22Rv1 (cell line): ENCODE measurements at regions not wholly inside any gene's neighbourhood (a gene's known extent, or its start where the extent isn't known, plus 50 kb on each side); places are given as distances from the start of the nearest gene placed in this dataset.
A peak's percentile ranks its signal among the peaks of the same experiment; 100 is the strongest.

Experiments
- H3K27ac ChIP-seq: fragments of 450-650 bp; 2 replicates; pipeline ENCODE4 v1.5.1; 2017
- ZFX ChIP-seq: fragments of 450-650 bp; IDR thresholded peaks from 2 replicates; pipeline ENCODE4 v1.6.1; 2017; ENCODE audit warnings: antibody characterized with exemption, borderline replicate concordance
- TF ChIP-seq, protein P1 (sequence below): fragments of 450-650 bp; IDR thresholded peaks from 2 replicates; pipeline ENCODE4 v1.5.1; 2017; ENCODE audit warnings: mild to moderate bottlenecking

DNA sequence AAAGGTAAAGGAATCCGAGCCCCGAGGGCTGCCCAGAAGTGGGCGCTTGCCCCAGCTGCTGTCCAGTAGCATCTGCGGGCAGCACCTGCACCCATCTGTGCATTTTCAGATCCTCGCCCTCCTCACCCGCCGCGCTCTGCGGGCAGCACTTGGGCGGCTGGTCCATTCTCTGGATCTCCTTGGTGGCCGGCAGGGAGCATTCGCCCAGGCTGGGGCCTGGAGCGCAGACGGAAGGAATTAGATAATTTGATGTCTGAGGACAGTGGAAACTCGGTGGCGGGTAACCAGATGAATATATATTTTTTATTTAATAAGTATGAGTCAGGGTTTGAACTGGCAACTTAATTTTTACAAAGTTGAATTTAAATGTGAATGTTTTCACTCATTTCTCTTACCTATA lies 88.5 kb downstream of the NPIPB11 start:
- H3K27ac ChIP-seq: no peak overlapping the region
- TF ChIP-seq, protein P1, sequence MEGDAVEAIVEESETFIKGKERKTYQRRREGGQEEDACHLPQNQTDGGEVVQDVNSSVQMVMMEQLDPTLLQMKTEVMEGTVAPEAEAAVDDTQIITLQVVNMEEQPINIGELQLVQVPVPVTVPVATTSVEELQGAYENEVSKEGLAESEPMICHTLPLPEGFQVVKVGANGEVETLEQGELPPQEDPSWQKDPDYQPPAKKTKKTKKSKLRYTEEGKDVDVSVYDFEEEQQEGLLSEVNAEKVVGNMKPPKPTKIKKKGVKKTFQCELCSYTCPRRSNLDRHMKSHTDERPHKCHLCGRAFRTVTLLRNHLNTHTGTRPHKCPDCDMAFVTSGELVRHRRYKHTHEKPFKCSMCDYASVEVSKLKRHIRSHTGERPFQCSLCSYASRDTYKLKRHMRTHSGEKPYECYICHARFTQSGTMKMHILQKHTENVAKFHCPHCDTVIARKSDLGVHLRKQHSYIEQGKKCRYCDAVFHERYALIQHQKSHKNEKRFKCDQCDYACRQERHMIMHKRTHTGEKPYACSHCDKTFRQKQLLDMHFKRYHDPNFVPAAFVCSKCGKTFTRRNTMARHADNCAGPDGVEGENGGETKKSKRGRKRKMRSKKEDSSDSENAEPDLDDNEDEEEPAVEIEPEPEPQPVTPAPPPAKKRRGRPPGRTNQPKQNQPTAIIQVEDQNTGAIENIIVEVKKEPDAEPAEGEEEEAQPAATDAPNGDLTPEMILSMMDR: peak; percentile 72
- TF ChIP-seq ZFX: no peak

GRCh38 chr16:29317269-29317668 lies 89.2 kb downstream of the NPIPB11 start:
- no peak for TF ChIP-seq ZFX
- TF ChIP-seq, protein P1: no peak
- no peak overlapping the region for H3K27ac ChIP-seq

GRCh38 chr16:29316761-29317183 lies 89.7 kb downstream of the NPIPB11 start:
- no peak overlapping the region for H3K27ac ChIP-seq
- TF ChIP-seq, protein P1: no peak
- TF ChIP-seq ZFX: no peak

DNA sequence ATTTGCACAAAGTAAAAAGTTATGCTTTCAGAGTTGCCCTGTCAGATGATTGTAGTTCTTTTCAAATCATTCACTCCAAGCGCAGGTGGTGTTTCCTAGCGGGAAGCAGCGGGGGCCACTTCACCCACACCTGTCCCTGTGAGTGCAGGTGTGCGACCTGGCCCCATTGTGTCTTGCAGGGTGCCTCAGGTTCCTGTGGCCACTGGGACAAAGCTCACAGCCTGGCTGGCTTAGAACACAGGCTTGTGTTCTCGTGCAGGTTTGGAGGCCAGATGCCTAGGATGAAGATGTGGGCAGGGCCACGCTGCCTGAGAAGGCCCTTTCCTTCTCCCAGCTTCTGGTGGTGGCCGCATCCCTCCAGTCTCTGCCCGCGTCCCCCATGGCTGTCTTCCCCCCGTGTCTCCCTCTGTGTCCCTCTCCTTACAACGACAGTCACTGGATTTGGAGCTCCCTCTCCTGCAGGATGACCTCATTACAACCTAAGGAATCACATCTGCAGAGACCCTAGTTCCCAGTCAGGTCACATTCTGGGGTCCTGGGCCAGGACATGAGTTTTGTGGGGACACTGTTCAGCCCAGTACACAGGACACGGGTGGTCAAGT lies 90.5 kb downstream of the NPIPB11 start:
- H3K27ac ChIP-seq: no peak overlapping the region
- TF ChIP-seq ZFX: no peak
- TF ChIP-seq, protein P1: no peak

DNA sequence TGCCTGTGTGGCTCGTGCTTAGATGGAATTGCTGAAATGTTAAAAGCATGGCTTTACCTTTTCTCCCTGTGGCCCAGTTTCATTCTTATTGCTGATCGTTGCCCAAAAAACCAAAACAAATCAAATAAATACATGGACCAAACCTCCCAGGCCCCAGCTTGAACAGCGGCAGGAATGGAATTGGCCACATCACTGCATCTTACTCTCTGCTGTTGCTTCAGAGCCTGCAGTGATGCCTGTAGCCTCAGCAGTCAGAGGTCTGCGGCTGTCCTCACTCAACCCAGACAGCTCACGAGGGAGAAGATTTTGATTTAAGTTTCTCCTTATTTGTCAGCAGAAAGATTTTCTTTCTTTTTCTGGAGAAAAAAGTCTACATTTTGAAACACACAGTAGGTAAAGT lies 91.5 kb downstream of the NPIPB11 start:
- no peak for TF ChIP-seq ZFX
- TF ChIP-seq, protein P1: no peak
- no peak overlapping the region for H3K27ac ChIP-seq

DNA sequence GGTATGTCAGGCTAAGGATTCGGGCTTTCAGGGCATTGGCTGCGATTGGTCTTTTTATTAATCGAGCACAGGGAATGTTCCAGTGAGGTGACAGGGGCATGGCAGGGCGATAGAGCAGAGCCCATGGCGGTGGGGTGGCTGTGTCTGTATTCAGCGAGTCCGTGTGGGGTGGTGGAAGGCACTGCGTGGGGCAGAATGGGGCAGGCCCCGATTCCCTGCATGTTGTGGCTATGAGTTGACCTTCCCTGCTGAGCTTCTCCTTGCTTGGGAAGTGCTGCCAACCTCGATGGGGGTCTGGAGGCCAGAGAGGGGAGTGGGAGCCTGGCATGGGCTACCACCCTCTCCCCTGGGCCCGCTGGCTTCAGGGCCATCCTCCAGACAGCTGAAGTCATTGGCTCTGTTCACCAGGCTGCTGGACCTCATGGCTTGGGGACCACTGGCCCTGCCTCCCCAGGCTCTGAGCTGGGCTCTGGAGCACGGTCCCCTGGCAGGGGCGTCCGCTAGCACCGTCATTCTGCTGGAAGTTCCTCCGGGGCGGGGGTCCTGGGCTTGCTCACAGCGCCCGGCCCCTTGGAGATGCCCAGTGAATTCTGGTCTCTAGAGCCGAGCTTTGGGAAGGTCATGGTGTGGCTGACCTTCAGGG lies 92.1 kb downstream of the NPIPB11 start:
- no peak overlapping the region for H3K27ac ChIP-seq
- TF ChIP-seq, protein P1: no peak
- TF ChIP-seq ZFX: no peak

DNA sequence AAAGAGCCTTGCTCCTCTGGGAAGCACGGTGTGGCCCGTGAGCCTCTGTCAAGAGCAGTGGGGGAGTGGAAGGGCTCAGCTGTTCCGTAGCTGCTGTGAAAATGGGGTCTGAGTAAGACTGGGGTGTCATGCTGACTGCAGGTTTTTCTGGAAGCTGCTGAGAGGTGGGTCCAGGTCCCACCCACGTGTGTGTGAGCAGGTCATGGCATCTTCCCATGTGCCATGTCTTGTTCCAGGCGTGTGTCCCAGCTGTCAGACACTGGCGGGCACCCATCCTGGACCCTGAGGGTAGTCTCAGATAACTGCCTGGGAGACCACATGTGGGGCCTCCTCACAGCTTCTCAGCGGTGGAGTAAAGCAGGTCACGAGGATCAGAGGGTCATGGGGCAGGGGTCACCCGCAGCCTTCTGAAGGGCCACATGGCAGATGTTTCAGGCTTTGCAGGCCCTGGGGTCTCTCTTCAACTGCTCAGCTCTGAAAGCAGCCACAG lies 92.9 kb downstream of the NPIPB11 start:
- H3K27ac ChIP-seq: no peak overlapping the region
- TF ChIP-seq, protein P1: no peak
- TF ChIP-seq ZFX: no peak
